Gastrocnemius medialis (tissue), 4 donors: ENCODE measurements at regions not wholly inside any gene's neighbourhood (a gene's known extent, or its start where the extent isn't known, plus 50 kb on each side); places are given as distances from the start of the nearest gene placed in this dataset.

ENCODE experiments used
- ATAC-seq, 2 donors: fragments of 150-250 bp; one replicate each; pipeline ENCODE4 v1.9.1; 2016
- DNase-seq, 2 donors: peaks; one replicate each; pipeline ENCODE4 v3.0.0-alpha.2; 2019
- H3K27ac ChIP-seq, 4 donors: fragments of 200-600 bp; sonication (generic); 1 replicate in 1 of 4; 2 replicates in 3 of 4; pipeline ENCODE4 v1.5.1; 2016 to 2018; ENCODE audit warnings: mild to moderate bottlenecking in 2 of 4, moderate library complexity in 1 of 4
- H3K27me3 ChIP-seq, 3 donors: fragments of 200-600 bp; sonication (generic) in 2 of 3; 1 replicate in 1 of 3; 2 replicates in 2 of 3; pipeline versions ENCODE4 v1.5.1 to v1.6.0; 2016 to 2019; ENCODE audit warnings: mild to moderate bottlenecking in 1 of 3, moderate library complexity in 1 of 3
- H3K36me3 ChIP-seq, 2 donors: fragments of 200-600 bp; sonication (generic) in 1 of 2; one replicate each; pipeline ENCODE4 v1.5.1; 2017 to 2018
- H3K4me1 ChIP-seq, 2 donors: fragments of 200-600 bp; sonication (generic) in 1 of 2; one replicate each; pipeline ENCODE4 v1.5.1; 2016 to 2017; ENCODE audit warnings: mild to moderate bottlenecking in 2 of 2
- H3K4me3 ChIP-seq, 4 donors: fragments of 200-600 bp; sonication (generic) in 3 of 4; 1 replicate in 1 of 4; 2 replicates in 3 of 4; pipeline ENCODE4 v1.5.1; 2016 to 2019; ENCODE audit warnings: mild to moderate bottlenecking in 2 of 4
- H3K9me3 ChIP-seq, 3 donors: fragments of 200-600 bp; sonication (generic) in 2 of 3; 1 replicate in 1 of 3; 2 replicates in 2 of 3; pipeline ENCODE4 v1.5.1; 2016 to 2019
- POLR2A ChIP-seq, 2 donors: fragments of 450-650 bp; IDR thresholded peaks; one replicate each; pipeline ENCODE4 v1.6.1; 2017; ENCODE audit warnings: antibody characterized with exemption in 2 of 2, mild to moderate bottlenecking in 2 of 2, moderate library complexity in 2 of 2
- in situ Hi-C, 4 donors: fragments of 200-750 bp; cut with MboI; loops; one replicate each; pipeline versions ENCODE4 v1.15.0 to v1.8.0; 2017; ENCODE audit warnings: low sequenced_read_pairs in 4 of 4
- intact Hi-C: fragments of 100-400 bp; cut with DNase I; formaldehyde crosslinking; loops from one replicate; pipeline ENCODE4 v1.15.1; 2023; ENCODE audit warnings: low total_unique reads
- TF ChIP-seq, protein P1 (sequence below), 5 experiments: fragments of 450-650 bp in 3 of 5; fragments of 200-600 bp in 2 of 5; sonication (generic) in 2 of 5; IDR thresholded peaks in 4 of 5; conservative IDR thresholded peaks in 1 of 5; 1 replicate in 4 of 5; 2 replicates in 1 of 5; pipeline ENCODE4 v1.5.1; 2016 to 2019; ENCODE audit warnings: antibody characterized with exemption in 5 of 5, mild to moderate bottlenecking in 3 of 5, moderate library complexity in 3 of 5

- intact Hi-C loops: no loop called here
- ATAC-seq: no peak
These were observed 175.4 kb downstream of the ERMARD start for GRCh38 chr6:169926617-169927417.

GRCh38 chr6:169923468-169924464, 172.3 kb downstream of the ERMARD start:
- Histone ChIP-seq H3K9me3 (no peaks in the 10 kb centered on the region), H3K36me3 (no peaks in the 10 kb centered on the region), H3K4me1 (no peaks in the 10 kb centered on the region), H3K4me3 (no peak overlapping the region), H3K27me3 (no peaks in the 10 kb centered on the region), H3K27ac (no peak overlapping the region)
- TF ChIP-seq, protein P1, sequence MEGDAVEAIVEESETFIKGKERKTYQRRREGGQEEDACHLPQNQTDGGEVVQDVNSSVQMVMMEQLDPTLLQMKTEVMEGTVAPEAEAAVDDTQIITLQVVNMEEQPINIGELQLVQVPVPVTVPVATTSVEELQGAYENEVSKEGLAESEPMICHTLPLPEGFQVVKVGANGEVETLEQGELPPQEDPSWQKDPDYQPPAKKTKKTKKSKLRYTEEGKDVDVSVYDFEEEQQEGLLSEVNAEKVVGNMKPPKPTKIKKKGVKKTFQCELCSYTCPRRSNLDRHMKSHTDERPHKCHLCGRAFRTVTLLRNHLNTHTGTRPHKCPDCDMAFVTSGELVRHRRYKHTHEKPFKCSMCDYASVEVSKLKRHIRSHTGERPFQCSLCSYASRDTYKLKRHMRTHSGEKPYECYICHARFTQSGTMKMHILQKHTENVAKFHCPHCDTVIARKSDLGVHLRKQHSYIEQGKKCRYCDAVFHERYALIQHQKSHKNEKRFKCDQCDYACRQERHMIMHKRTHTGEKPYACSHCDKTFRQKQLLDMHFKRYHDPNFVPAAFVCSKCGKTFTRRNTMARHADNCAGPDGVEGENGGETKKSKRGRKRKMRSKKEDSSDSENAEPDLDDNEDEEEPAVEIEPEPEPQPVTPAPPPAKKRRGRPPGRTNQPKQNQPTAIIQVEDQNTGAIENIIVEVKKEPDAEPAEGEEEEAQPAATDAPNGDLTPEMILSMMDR (IDR thresholded peaks at IDR 0.05 in 4 of 5, conservative IDR thresholded peaks at IDR 0.05 in 1 of 5): no peak
- TF ChIP-seq POLR2A (IDR thresholded peaks at IDR 0.05): no peak
- intact Hi-C loops: no loop called here
- DNase-seq: no peak
- ATAC-seq: no peak
- in situ Hi-C loops: no loop called here

More at GRCh38 chr6:169926617-169927417, 175.4 kb downstream of the ERMARD start:
- DNase-seq: no peak
- no peak overlapping the region for H3K27ac ChIP-seq
- in situ Hi-C loops: no loop called here
- no peaks in the 10 kb centered on the region for H3K4me1 ChIP-seq
- no peaks in the 10 kb centered on the region for H3K9me3 ChIP-seq
- TF ChIP-seq, protein P1 (IDR thresholded peaks at IDR 0.05 in 4 of 5, conservative IDR thresholded peaks at IDR 0.05 in 1 of 5): no peak
- no peak for TF ChIP-seq POLR2A (IDR thresholded peaks at IDR 0.05)
- H3K27me3 ChIP-seq: no peaks in the 10 kb centered on the region
- H3K4me3 ChIP-seq: no peak overlapping the region
- H3K36me3 ChIP-seq: no peaks in the 10 kb centered on the region

DNA sequence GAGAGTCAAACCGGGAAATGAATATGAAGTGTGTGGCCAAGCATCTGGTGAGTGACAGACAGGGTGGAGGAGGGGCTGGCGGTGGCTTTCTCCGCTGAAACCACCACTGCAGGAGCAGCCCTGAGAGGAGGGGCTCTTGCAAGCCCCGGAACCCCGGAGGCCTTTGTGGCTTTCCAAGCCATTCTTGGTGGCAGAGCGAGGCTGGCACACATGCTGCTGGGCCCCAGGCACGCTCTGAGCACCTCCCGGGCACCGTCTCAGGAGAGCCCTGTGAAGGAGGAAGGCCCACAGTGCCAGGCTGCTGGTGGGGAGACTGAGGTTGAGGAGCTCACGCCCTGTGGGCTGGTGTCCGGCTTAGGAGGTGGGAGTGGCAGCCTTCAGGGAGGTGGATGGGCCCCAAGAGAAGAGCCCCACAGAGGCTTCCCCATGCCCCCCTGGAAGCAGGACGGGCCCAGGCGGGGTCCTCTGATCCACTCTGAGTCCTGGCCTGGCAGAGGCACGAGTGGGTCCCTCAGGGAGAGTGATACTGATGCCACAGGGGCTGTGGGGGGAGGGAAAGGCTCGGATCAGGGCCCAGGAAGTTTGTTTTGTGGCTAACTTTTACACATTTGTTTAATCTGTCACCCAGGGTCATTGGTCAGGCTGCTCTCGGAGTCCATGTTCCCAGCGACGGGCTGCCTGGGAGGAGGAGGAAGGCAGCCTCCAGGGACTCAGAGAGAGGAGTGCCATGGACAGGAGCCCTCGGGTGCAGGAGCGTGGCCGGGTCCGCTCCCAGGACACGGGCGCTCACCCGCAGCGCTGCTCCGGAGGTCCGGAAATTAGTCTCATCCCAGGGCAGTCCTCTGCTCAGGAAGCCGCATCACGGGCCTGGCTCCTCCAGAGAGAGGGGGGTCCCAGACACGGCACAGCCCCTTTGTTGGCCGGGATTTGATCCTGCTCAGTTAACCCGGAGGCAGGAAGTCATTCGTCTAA, 170.7 kb downstream of the ERMARD start:
- Histone ChIP-seq H3K9me3 (no peaks in the 10 kb centered on the region), H3K36me3 (no peaks in the 10 kb centered on the region), H3K4me3 (no peak overlapping the region), H3K27ac (no peak overlapping the region), H3K4me1 (no peaks in the 10 kb centered on the region), H3K27me3 (no peaks in the 10 kb centered on the region)
- ATAC-seq: no peak
- DNase-seq: no peak
- intact Hi-C loops: no loop called here
- TF ChIP-seq POLR2A (IDR thresholded peaks at IDR 0.05): no peak
- TF ChIP-seq, protein P1 (IDR thresholded peaks at IDR 0.05 in 4 of 5, conservative IDR thresholded peaks at IDR 0.05 in 1 of 5): no peak
- in situ Hi-C loops: no loop called here

DNA sequence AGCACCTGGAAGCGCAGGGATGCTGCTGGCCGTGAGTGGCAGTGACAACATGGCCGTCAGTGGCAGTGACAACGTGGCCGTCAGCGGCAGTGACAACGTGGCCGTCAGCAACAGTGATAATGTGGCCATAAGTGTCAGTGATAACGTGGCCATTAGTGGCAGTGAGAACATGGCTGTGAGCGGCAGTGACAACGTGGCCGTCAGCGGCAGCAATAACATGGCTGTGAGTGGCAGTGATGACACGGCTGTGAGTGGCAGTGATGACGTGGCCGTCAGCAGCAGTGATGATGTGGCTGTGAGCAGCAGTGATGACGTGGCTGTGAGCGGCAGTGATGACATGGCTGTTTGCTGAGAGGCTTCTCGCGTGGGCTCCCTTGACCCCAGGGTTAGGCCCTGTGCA, 169.8 kb downstream of the ERMARD start:
- Histone ChIP-seq H3K9me3 (no peaks in the 10 kb centered on the region), H3K4me3 (no peak overlapping the region), H3K36me3 (no peaks in the 10 kb centered on the region), H3K4me1 (no peaks in the 10 kb centered on the region), H3K27me3 (no peaks in the 10 kb centered on the region), H3K27ac (no peak overlapping the region)
- in situ Hi-C loops (no loop called here), intact Hi-C loops (no loop called here)
- DNase-seq: no peak
- TF ChIP-seq POLR2A (IDR thresholded peaks at IDR 0.05): no peak
- TF ChIP-seq, protein P1 (IDR thresholded peaks at IDR 0.05 in 4 of 5, conservative IDR thresholded peaks at IDR 0.05 in 1 of 5): no peak
- no peak for ATAC-seq
